HG02763 (cell line): ENCODE measurements at regions not wholly inside any gene's neighbourhood (a gene's known extent, or its start where the extent isn't known, plus 50 kb on each side); places are given as distances from the start of the nearest gene placed in this dataset.
"Not testable (repeated sequence)": the region's sequence is repeated elsewhere in the genome, so short reads cannot be mapped to it uniquely, and the experiment has no call there.

ENCODE experiments used
- ATAC-seq: cut with Tn5 transposase; IDR thresholded peaks from one replicate; pipeline ENCODE4 v1.9.1; 2021; ENCODE audit warnings: mild to moderate bottlenecking, moderate library complexity; ENCODE audit not compliant: unreplicated experiment

GRCh38 chr12:72723732-72724131 lies 451.6 kb downstream of the TRHDE start:
- ATAC-seq: no peak

- no peak for ATAC-seq
Observed at GRCh38 chr12:72729451-72730010, 457.4 kb downstream of the TRHDE start.

- ATAC-seq: no peak
Observed at GRCh38 chr12:72734581-72734980, 462.4 kb downstream of the TRHDE start.

- ATAC-seq: no peak
Observed at GRCh38 chr12:72738811-72739210, 466.6 kb downstream of the TRHDE start.

- no peak for ATAC-seq
Observed at GRCh38 chr12:72740064-72740463, 467.9 kb downstream of the TRHDE start.

GRCh38 chr12:72742568-72742967 lies 470.4 kb downstream of the TRHDE start:
- ATAC-seq: no peak

GRCh38 chr12:72746048-72746447 lies 473.9 kb downstream of the TRHDE start:
- no peak for ATAC-seq

- no peak for ATAC-seq
Observed at GRCh38 chr12:72747111-72747849, 475.1 kb downstream of the TRHDE start.

- no peak for ATAC-seq
Observed at GRCh38 chr12:72748971-72749370, 476.8 kb downstream of the TRHDE start.

- ATAC-seq: no peak
Observed at GRCh38 chr12:72753571-72753970, 481.4 kb downstream of the TRHDE start.

GRCh38 chr12:72754026-72754425 lies 481.9 kb downstream of the TRHDE start:
- not testable (repeated sequence) for ATAC-seq

GRCh38 chr12:72766517-72766916 lies 494.3 kb downstream of the TRHDE start:
- no peak for ATAC-seq

GRCh38 chr12:72774023-72774422 lies 501.9 kb downstream of the TRHDE start:
- no peak for ATAC-seq

- no peak for ATAC-seq
Observed at GRCh38 chr12:72777806-72778205, 505.6 kb downstream of the TRHDE start.

- no peak for ATAC-seq
Observed at GRCh38 chr12:72790273-72790672, 518.1 kb downstream of the TRHDE start.

GRCh38 chr12:72792889-72793288 lies 520.7 kb downstream of the TRHDE start:
- no peak for ATAC-seq

- no peak for ATAC-seq
Observed at GRCh38 chr12:72793796-72794195, 521.6 kb downstream of the TRHDE start.

GRCh38 chr12:72815421-72815820 lies 543.3 kb downstream of the TRHDE start:
- no peak for ATAC-seq

GRCh38 chr12:72828662-72829324 lies 556.6 kb downstream of the TRHDE start:
- no peak for ATAC-seq

GRCh38 chr12:72829838-72830237 lies 557.7 kb downstream of the TRHDE start:
- ATAC-seq: no peak

- ATAC-seq: no peak
Observed at GRCh38 chr12:72832024-72832423, 559.9 kb downstream of the TRHDE start.

GRCh38 chr12:72836194-72836593 lies 564.0 kb downstream of the TRHDE start:
- ATAC-seq: no peak
